D721Med (cell line): ENCODE measurements at regions not wholly inside any gene's neighbourhood (a gene's known extent, or its start where the extent isn't known, plus 50 kb on each side); places are given as distances from the start of the nearest gene placed in this dataset.

Experiments
- DNase-seq: peaks from one replicate; pipeline ENCODE4 v3.0.0; 2011; ENCODE audit warnings: low spot score; ENCODE audit not compliant: insufficient read length
- FAIRE-seq: peaks from 2 replicates; lab custom pipeline; 2011; peaks lifted over from hg19 to GRCh38; lab: Jason Lieb, UNC
- TF ChIP-seq, protein P1 (sequence below): IDR thresholded peaks from 2 replicates; pipeline ENCODE4 v1.5.1; 2012; ENCODE audit warnings: mild to moderate bottlenecking, control low read depth; ENCODE audit not compliant: insufficient read depth; ENCODE audit errors: missing control alignments

DNA sequence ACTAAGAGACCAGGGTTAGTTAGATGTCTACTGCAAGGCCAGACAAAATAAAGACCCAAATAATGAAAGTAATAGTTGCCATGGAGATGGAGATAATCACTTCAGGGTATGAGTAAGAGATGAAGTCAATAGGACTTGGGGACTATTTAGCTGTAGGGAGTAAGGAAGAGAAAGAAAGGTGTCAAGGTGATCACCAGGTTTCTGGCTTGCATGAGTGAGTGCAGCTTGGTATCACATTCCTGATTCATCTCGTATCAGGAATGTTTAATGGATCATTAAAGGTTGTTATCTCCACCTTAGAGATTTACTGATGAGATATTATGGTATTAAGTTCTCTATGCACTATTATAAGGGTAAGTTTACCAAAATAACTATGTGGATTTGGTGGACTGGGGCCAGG lies 357.4 kb upstream of the ATP11B start:
- TF ChIP-seq, protein P1, sequence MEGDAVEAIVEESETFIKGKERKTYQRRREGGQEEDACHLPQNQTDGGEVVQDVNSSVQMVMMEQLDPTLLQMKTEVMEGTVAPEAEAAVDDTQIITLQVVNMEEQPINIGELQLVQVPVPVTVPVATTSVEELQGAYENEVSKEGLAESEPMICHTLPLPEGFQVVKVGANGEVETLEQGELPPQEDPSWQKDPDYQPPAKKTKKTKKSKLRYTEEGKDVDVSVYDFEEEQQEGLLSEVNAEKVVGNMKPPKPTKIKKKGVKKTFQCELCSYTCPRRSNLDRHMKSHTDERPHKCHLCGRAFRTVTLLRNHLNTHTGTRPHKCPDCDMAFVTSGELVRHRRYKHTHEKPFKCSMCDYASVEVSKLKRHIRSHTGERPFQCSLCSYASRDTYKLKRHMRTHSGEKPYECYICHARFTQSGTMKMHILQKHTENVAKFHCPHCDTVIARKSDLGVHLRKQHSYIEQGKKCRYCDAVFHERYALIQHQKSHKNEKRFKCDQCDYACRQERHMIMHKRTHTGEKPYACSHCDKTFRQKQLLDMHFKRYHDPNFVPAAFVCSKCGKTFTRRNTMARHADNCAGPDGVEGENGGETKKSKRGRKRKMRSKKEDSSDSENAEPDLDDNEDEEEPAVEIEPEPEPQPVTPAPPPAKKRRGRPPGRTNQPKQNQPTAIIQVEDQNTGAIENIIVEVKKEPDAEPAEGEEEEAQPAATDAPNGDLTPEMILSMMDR = no peak
- no peak for DNase-seq
- FAIRE-seq = no peak

DNA sequence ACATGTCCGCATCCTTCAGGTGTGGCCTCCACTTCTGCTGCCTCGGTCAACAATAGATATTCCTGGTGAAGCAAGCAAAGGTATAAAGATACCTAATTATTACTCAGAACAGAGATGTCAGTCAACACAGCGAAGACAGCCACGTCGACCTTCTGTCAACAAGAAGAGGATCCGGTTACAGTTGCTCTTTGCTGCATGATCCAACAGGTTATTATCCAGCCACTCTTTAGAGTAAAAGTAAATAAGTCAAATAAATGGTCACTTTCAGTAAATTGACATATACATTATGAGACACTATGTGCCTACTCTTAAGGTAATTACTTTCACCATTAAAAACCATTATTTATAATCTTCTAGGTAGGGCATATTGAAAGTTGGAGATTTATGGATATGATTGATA lies 356.8 kb upstream of the ATP11B start:
- DNase-seq (no peak), FAIRE-seq (no peak)

DNA sequence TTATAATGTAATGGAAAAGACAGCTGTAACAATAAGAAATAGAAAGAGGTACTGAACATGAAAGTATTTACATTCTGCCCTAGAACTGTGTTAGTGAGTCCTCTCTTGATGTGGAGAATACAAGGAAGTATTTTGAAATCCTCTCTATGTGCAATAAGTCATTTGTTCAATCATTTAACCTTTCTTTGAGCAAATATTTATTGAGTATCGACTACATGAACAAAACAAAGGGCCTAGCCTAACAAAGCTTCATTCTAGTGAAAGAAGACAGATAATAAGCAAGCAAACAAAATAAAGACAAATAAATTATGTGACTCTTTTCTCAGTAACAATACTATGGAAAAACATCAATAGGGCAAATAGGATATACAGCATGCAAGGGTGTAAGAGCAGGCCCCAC lies 354.9 kb upstream of the ATP11B start:
- TF ChIP-seq, protein P1 = no peak
- DNase-seq = no peak
- no peak for FAIRE-seq

More for the DNA sequence above, 356.8 kb upstream of the ATP11B start:
- TF ChIP-seq, protein P1 = no peak

DNA sequence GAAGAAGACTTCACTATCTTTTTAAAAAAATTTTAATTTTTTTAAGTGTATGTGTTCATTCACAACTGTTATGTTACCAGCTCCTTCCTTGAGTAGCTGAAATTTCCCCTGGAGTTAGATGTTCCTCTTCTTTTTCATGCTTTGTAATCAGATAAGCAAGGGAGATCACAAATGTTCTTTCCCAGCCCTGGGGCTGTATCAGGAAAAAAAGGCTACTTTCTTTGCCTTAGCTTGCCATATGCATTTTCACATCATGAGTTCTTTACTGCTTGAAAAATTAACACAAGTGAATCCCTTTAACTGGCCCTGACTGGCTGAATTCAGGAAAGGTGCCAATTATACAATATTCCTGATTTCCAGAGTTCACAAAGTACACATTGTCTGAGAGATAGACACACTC lies 353.2 kb upstream of the ATP11B start:
- TF ChIP-seq, protein P1 = no peak
- FAIRE-seq (no peak), DNase-seq (no peak)

DNA sequence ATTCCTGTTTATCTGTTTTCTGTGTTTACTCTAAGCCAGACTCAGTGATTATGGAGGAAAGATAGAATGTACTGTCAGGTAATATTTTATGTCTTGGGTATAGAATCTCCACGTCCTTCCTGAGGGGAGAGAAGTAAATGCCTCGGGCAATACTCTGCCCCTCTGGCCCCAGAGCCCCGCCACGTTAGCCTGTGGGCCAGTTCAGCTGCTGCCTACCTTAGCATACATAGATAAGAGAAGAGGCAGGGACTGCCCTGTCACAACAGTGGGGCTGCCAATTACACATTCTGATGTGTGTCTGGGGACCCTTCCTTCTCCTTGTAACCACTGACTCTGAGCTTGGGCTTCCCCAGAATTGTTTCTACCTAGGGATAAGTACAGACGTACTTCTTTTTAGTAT lies 347.7 kb upstream of the ATP11B start:
- DNase-seq (no peak), FAIRE-seq (no peak)
- TF ChIP-seq, protein P1 = no peak

DNA sequence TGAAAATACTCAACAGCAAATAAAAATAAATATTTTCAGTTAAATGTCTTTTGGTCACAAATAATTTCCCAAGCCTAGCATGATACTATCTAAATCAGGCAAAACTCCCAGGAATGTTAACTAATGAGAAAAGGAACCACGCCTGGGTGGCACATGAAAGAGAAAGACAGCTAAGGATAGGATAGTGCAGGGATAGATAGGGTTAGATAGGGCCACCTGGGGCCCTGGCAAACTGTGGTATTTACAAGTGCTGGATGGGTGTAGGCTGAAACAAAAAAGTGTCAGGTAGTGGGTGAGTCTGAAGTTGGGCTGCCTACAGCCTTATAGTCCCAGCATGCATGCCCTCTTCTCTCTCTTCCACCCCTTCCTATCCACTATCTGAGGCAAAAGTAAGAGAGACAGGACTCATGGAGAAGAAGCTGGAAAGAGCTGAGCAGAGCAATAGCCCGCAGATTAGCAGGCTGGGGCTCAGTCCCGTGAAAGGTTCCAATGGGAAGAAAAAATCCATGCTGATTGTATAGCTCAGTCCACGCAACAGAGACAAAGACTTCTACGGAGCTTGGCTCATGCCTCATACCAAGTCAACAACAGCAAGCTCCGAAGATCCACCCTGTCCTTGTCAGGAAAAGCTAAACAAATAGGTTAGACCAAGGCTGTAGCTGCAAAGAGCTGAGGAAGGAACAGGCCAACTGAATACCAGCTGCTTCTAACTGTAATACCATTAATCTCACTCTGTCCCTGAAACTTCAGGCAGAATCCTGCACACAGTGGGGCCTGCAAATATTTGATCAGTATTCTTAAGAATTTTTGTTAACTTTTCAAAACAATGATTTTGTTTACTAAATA lies 342.1 kb upstream of the ATP11B start:
- FAIRE-seq (no peak), DNase-seq (no peak)
- TF ChIP-seq, protein P1 = no peak

DNA sequence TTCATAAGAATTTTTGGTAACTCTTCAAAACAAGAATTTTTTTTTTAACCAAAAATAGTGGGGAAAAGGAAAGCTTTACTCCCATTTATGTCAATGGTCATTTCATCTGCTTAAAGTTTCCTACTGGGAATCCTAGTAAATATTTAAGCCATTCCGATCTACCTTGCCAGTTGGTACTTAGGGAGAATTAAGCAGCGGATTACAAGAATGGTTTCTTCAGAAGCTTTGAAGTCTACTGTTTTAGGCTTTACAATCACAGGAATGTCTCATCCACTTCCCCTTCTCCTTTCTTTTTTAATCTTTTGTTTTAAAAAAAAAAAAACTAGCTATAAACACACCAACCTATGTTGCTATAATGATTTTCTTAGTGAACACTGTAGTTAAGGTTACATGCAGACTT lies 341.4 kb upstream of the ATP11B start:
- DNase-seq = no peak
- TF ChIP-seq, protein P1 = no peak
- FAIRE-seq = no peak
